ENCODE measurements at regions not wholly inside any gene's neighbourhood (a gene's known extent, or its start where the extent isn't known, plus 50 kb on each side); places are given as distances from the start of the nearest gene placed in this dataset.

- Histone ChIP-seq H3K9me3 (ENCODE audit: insufficient read depth, low read length) (no peaks in the 10 kb centered on the region), H3K27ac (ENCODE audit: low read length) (no peak overlapping the region), H3K4me1 (ENCODE audit: low read length) (no peaks in the 10 kb centered on the region), H3K9ac (ENCODE audit: low read length) (no peak overlapping the region), H3K27me3 (ENCODE audit: low read depth, low read length) (peaks cover 16% of the 10 kb centered on the region), H4K20me1 (ENCODE audit: insufficient read depth, low read length) (no peaks in the 10 kb centered on the region), H3K4me2 (ENCODE audit: low read length) (no peak overlapping the region), H2AFZ (ENCODE audit: low read depth, low read length) (no peak overlapping the region), H3K36me3 (replicated peaks; ENCODE audit: low read depth, low read length) (no peaks in the 10 kb centered on the region), H3K4me3 (ENCODE audit: low read length) (no peak overlapping the region), H3K79me2 (ENCODE audit: low read length) (no peaks in the 10 kb centered on the region)
- TF ChIP-seq CTCF (IDR thresholded peaks at IDR 0.05; ENCODE audit: low read depth, low read length) (no peak), EZH2phosphoT487 (IDR thresholded peaks at IDR 0.05; ENCODE audit: low read depth) (no peak)
Observed at GRCh38 chr11:15534266-15534665, 419.5 kb downstream of the INSC start.

- no peak for TF ChIP-seq CTCF (IDR thresholded peaks at IDR 0.05; ENCODE audit: low read depth, low read length)
- TF ChIP-seq EZH2phosphoT487 (IDR thresholded peaks at IDR 0.05; ENCODE audit: low read depth), result no peak
- no peaks in the 10 kb centered on the region for H3K79me2 ChIP-seq (ENCODE audit: low read length)
- H3K4me2 ChIP-seq (ENCODE audit: low read length), result no peak overlapping the region
- no peak overlapping the region for H3K9ac ChIP-seq (ENCODE audit: low read length)
- H4K20me1 ChIP-seq (ENCODE audit: insufficient read depth, low read length), result no peaks in the 10 kb centered on the region
- no peak overlapping the region for H3K27ac ChIP-seq (ENCODE audit: low read length)
- peaks cover 5% of the 10 kb centered on the region; the same call in 1 of the 2 replicates for H3K4me1 ChIP-seq (ENCODE audit: low read length)
- H2AFZ ChIP-seq (ENCODE audit: low read depth, low read length), result no peak overlapping the region
- peaks cover 19% of the 10 kb centered on the region for H3K27me3 ChIP-seq (ENCODE audit: low read depth, low read length)
- H3K4me3 ChIP-seq (ENCODE audit: low read length), result no peak overlapping the region
- H3K36me3 ChIP-seq (replicated peaks; ENCODE audit: low read depth, low read length), result no peaks in the 10 kb centered on the region
- no peaks in the 10 kb centered on the region for H3K9me3 ChIP-seq (ENCODE audit: insufficient read depth, low read length)
Observed at GRCh38 chr11:15535414-15535813, 420.7 kb downstream of the INSC start.

- H2AFZ ChIP-seq (ENCODE audit: low read depth, low read length), result no peak overlapping the region
- no peak for TF ChIP-seq CTCF (IDR thresholded peaks at IDR 0.05; ENCODE audit: low read depth, low read length)
- TF ChIP-seq EZH2phosphoT487 (IDR thresholded peaks at IDR 0.05; ENCODE audit: low read depth), result no peak
- H3K79me2 ChIP-seq (ENCODE audit: low read length), result no peaks in the 10 kb centered on the region
- peaks cover 19% of the 10 kb centered on the region for H3K27me3 ChIP-seq (ENCODE audit: low read depth, low read length)
- H3K27ac ChIP-seq (ENCODE audit: low read length), result no peak overlapping the region
- H3K9ac ChIP-seq (ENCODE audit: low read length), result no peak overlapping the region
- H3K36me3 ChIP-seq (replicated peaks; ENCODE audit: low read depth, low read length), result no peaks in the 10 kb centered on the region
- peaks cover 5% of the 10 kb centered on the region; the same call in 1 of the 2 replicates for H3K4me1 ChIP-seq (ENCODE audit: low read length)
- no peak overlapping the region for H3K4me3 ChIP-seq (ENCODE audit: low read length)
- H3K4me2 ChIP-seq (ENCODE audit: low read length), result no peak overlapping the region
- H3K9me3 ChIP-seq (ENCODE audit: insufficient read depth, low read length), result no peaks in the 10 kb centered on the region
- H4K20me1 ChIP-seq (ENCODE audit: insufficient read depth, low read length), result no peaks in the 10 kb centered on the region
Observed at GRCh38 chr11:15536438-15536837, 421.7 kb downstream of the INSC start.

GRCh38 chr11:15539645-15540044, 424.9 kb downstream of the INSC start:
- Histone ChIP-seq H3K27ac (ENCODE audit: low read length) (no peak overlapping the region), H4K20me1 (ENCODE audit: insufficient read depth, low read length) (no peaks in the 10 kb centered on the region), H3K4me2 (ENCODE audit: low read length) (no peak overlapping the region), H3K36me3 (replicated peaks; ENCODE audit: low read depth, low read length) (no peaks in the 10 kb centered on the region), H3K4me3 (ENCODE audit: low read length) (no peak overlapping the region), H3K9me3 (ENCODE audit: insufficient read depth, low read length) (no peaks in the 10 kb centered on the region), H3K4me1 (ENCODE audit: low read length) (peaks cover 5% of the 10 kb centered on the region; the same call in 1 of the 2 replicates), H3K27me3 (ENCODE audit: low read depth, low read length) (peaks cover 19% of the 10 kb centered on the region), H3K9ac (ENCODE audit: low read length) (no peak overlapping the region), H2AFZ (ENCODE audit: low read depth, low read length) (no peak overlapping the region), H3K79me2 (ENCODE audit: low read length) (no peaks in the 10 kb centered on the region)
- no peak for TF ChIP-seq CTCF (IDR thresholded peaks at IDR 0.05; ENCODE audit: low read depth, low read length)
- TF ChIP-seq EZH2phosphoT487 (IDR thresholded peaks at IDR 0.05; ENCODE audit: low read depth), result no peak
